IgD-negative memory B cell (primary cell): ENCODE measurements at regions not wholly inside any gene's neighbourhood (a gene's known extent, or its start where the extent isn't known, plus 50 kb on each side); places are given as distances from the start of the nearest gene placed in this dataset.
A peak's percentile ranks its signal among the peaks of the same experiment; 100 is the strongest.

Experiments used
- H3K27ac Mint-ChIP-seq, 3 donors: one replicate each; pipeline ENCODE4 v1.8.0; 2020 to 2022; ENCODE audit warnings: mild to moderate bottlenecking in 3 of 3, mixed read lengths in 3 of 3, moderate library complexity in 1 of 3
- H3K27me3 Mint-ChIP-seq: one replicate; pipeline ENCODE4 v1.8.0; 2021; ENCODE audit warnings: mixed read lengths
- H3K36me3 Mint-ChIP-seq: one replicate; pipeline ENCODE4 v1.8.0; 2020; ENCODE audit warnings: mild to moderate bottlenecking, mixed read lengths
- H3K4me1 Mint-ChIP-seq, 3 donors: one replicate each; pipeline ENCODE4 v1.8.0; 2020 to 2022; ENCODE audit warnings: mixed read lengths in 3 of 3, mild to moderate bottlenecking in 1 of 3
- H3K4me3 Mint-ChIP-seq, 4 donors: one replicate each; pipeline ENCODE4 v1.8.0; 2020 to 2022; ENCODE audit warnings: mild to moderate bottlenecking in 4 of 4, mixed read lengths in 4 of 4, moderate library complexity in 3 of 4
- H3K9me3 Mint-ChIP-seq, 3 donors: one replicate each; pipeline ENCODE4 v1.8.0; 2020 to 2021; ENCODE audit warnings: mixed read lengths in 3 of 3, mild to moderate bottlenecking in 1 of 3

- H3K9me3 Mint-ChIP-seq: peaks cover 0 to 10% (median 5%) of the 10 kb centered on the region in 3 donors
- peak overlapping the region in 1 of 3 donors; percentile 72 for H3K27ac Mint-ChIP-seq
- no peaks in the 10 kb centered on the region for H3K36me3 Mint-ChIP-seq
- H3K4me3 Mint-ChIP-seq: no peak overlapping the region
- no peaks in the 10 kb centered on the region for H3K27me3 Mint-ChIP-seq
- H3K4me1 Mint-ChIP-seq: peaks cover 0 to 2% (median 0%) of the 10 kb centered on the region in 3 donors
Observed at GRCh38 chr15:25543196-25543595, 104.4 kb upstream of the UBE3A start.

- Mint-ChIP-seq H3K27ac (no peak overlapping the region), H3K9me3 (peaks cover 0 to 10% (median 3%) of the 10 kb centered on the region in 3 donors), H3K27me3 (no peaks in the 10 kb centered on the region), H3K4me1 (peaks cover 0 to 2% (median 0%) of the 10 kb centered on the region in 3 donors), H3K4me3 (no peak overlapping the region), H3K36me3 (no peaks in the 10 kb centered on the region)
Observed at GRCh38 chr15:25541228-25541627, 102.4 kb upstream of the UBE3A start.

- H3K27ac Mint-ChIP-seq: no peak overlapping the region
Observed at GRCh38 chr15:25536801-25537611, 98.2 kb upstream of the UBE3A start.

GRCh38 chr15:25535866-25536265, 97.0 kb upstream of the UBE3A start:
- Mint-ChIP-seq H3K27ac (no peak overlapping the region), H3K36me3 (no peaks in the 10 kb centered on the region), H3K9me3 (peaks cover 0 to 5% (median 3%) of the 10 kb centered on the region in 3 donors), H3K27me3 (no peaks in the 10 kb centered on the region), H3K4me3 (no peak overlapping the region), H3K4me1 (peaks cover 0 to 2% (median 0%) of the 10 kb centered on the region in 3 donors)

More at GRCh38 chr15:25536801-25537611, 98.2 kb upstream of the UBE3A start:
- no peaks in the 10 kb centered on the region for H3K36me3 Mint-ChIP-seq
- no peak overlapping the region for H3K4me3 Mint-ChIP-seq
- no peaks in the 10 kb centered on the region for H3K27me3 Mint-ChIP-seq
- H3K4me1 Mint-ChIP-seq: peaks cover 0 to 2% (median 0%) of the 10 kb centered on the region in 3 donors
- peaks cover 0 to 3% (median 3%) of the 10 kb centered on the region in 3 donors for H3K9me3 Mint-ChIP-seq

GRCh38 chr15:25534293-25534692, 95.5 kb upstream of the UBE3A start:
- Mint-ChIP-seq H3K27me3 (no peaks in the 10 kb centered on the region), H3K9me3 (peaks cover under 1 to 7% (median 2%) of the 10 kb centered on the region in 3 donors), H3K4me3 (no peak overlapping the region), H3K36me3 (no peaks in the 10 kb centered on the region), H3K27ac (no peak overlapping the region), H3K4me1 (no peaks in the 10 kb centered on the region)

- no peaks in the 10 kb centered on the region for H3K27me3 Mint-ChIP-seq
- no peaks in the 10 kb centered on the region for H3K4me1 Mint-ChIP-seq
- H3K9me3 Mint-ChIP-seq: peaks cover 2 to 7% (median 3%) of the 10 kb centered on the region in 3 donors
- no peak overlapping the region for H3K4me3 Mint-ChIP-seq
- no peaks in the 10 kb centered on the region for H3K36me3 Mint-ChIP-seq
- H3K27ac Mint-ChIP-seq: no peak overlapping the region
Observed at GRCh38 chr15:25532269-25533140, 93.7 kb upstream of the UBE3A start.

GRCh38 chr15:25529774-25530173, 91.0 kb upstream of the UBE3A start:
- H3K27ac Mint-ChIP-seq: no peak overlapping the region
- H3K4me1 Mint-ChIP-seq: no peaks in the 10 kb centered on the region
- H3K4me3 Mint-ChIP-seq: no peak overlapping the region
- peaks cover 2 to 11% (median 4%) of the 10 kb centered on the region in 3 donors for H3K9me3 Mint-ChIP-seq
- no peaks in the 10 kb centered on the region for H3K36me3 Mint-ChIP-seq
- H3K27me3 Mint-ChIP-seq: no peaks in the 10 kb centered on the region

GRCh38 chr15:25527118-25527517, 88.3 kb upstream of the UBE3A start:
- Mint-ChIP-seq H3K4me1 (no peaks in the 10 kb centered on the region), H3K36me3 (peaks cover 1% of the 10 kb centered on the region), H3K27me3 (no peaks in the 10 kb centered on the region), H3K4me3 (no peak overlapping the region), H3K9me3 (peaks cover 8 to 28% (median 9%) of the 10 kb centered on the region in 3 donors), H3K27ac (no peak overlapping the region)

GRCh38 chr15:25525741-25526140, 86.9 kb upstream of the UBE3A start:
- H3K9me3 Mint-ChIP-seq: peaks cover 6 to 33% (median 8%) of the 10 kb centered on the region in 3 donors
- H3K36me3 Mint-ChIP-seq: peaks cover 1% of the 10 kb centered on the region
- H3K4me1 Mint-ChIP-seq: no peaks in the 10 kb centered on the region
- no peak overlapping the region for H3K4me3 Mint-ChIP-seq
- no peak overlapping the region for H3K27ac Mint-ChIP-seq
- no peaks in the 10 kb centered on the region for H3K27me3 Mint-ChIP-seq

- Mint-ChIP-seq H3K9me3 (peaks cover 0 to 5% (median 0%) of the 10 kb centered on the region in 3 donors), H3K27me3 (no peaks in the 10 kb centered on the region), H3K27ac (no peak overlapping the region), H3K36me3 (no peaks in the 10 kb centered on the region), H3K4me1 (no peaks in the 10 kb centered on the region), H3K4me3 (no peak overlapping the region)
Observed at GRCh38 chr15:25515633-25516032, 76.8 kb upstream of the UBE3A start.

- H3K9me3 Mint-ChIP-seq: peaks cover 0 to 5% (median 0%) of the 10 kb centered on the region in 3 donors
- no peaks in the 10 kb centered on the region for H3K4me1 Mint-ChIP-seq
- H3K27me3 Mint-ChIP-seq: no peaks in the 10 kb centered on the region
- peak overlapping the region in 1 of 4 donors; percentile 42 for H3K4me3 Mint-ChIP-seq
- H3K36me3 Mint-ChIP-seq: no peaks in the 10 kb centered on the region
- H3K27ac Mint-ChIP-seq: peak overlapping the region in 1 of 3 donors; percentile 27
Observed at GRCh38 chr15:25514522-25514921, 75.7 kb upstream of the UBE3A start.

- Mint-ChIP-seq H3K4me3 (no peak overlapping the region), H3K27ac (no peak overlapping the region), H3K27me3 (no peaks in the 10 kb centered on the region), H3K4me1 (no peaks in the 10 kb centered on the region), H3K36me3 (no peaks in the 10 kb centered on the region), H3K9me3 (peaks cover 0 to 5% (median 0%) of the 10 kb centered on the region in 3 donors)
Observed at GRCh38 chr15:25512957-25513356, 74.1 kb upstream of the UBE3A start.

GRCh38 chr15:25510146-25510545, 71.3 kb upstream of the UBE3A start:
- Mint-ChIP-seq H3K27ac (no peak overlapping the region), H3K4me1 (no peaks in the 10 kb centered on the region), H3K9me3 (peaks cover 0 to 5% (median 0%) of the 10 kb centered on the region in 3 donors), H3K27me3 (no peaks in the 10 kb centered on the region), H3K4me3 (no peak overlapping the region), H3K36me3 (no peaks in the 10 kb centered on the region)

- no peak overlapping the region for H3K4me3 Mint-ChIP-seq
- H3K36me3 Mint-ChIP-seq: no peaks in the 10 kb centered on the region
- H3K9me3 Mint-ChIP-seq: peaks cover 0 to 5% (median 0%) of the 10 kb centered on the region in 3 donors
- H3K27ac Mint-ChIP-seq: no peak overlapping the region
- H3K27me3 Mint-ChIP-seq: no peaks in the 10 kb centered on the region
- no peaks in the 10 kb centered on the region for H3K4me1 Mint-ChIP-seq
Observed at GRCh38 chr15:25509703-25510102, 70.9 kb upstream of the UBE3A start.

- Mint-ChIP-seq H3K4me3 (no peak overlapping the region), H3K36me3 (no peaks in the 10 kb centered on the region), H3K27me3 (no peaks in the 10 kb centered on the region), H3K9me3 (peaks cover 0 to under 1% (median 0%) of the 10 kb centered on the region in 3 donors), H3K4me1 (no peaks in the 10 kb centered on the region), H3K27ac (no peak overlapping the region)
Observed at GRCh38 chr15:25508369-25509002, 69.7 kb upstream of the UBE3A start.
